ENCODE measurements at regions not wholly inside any gene's neighbourhood (a gene's known extent, or its start where the extent isn't known, plus 50 kb on each side); places are given as distances from the start of the nearest gene placed in this dataset.
"Not testable (repeated sequence)": the region's sequence is repeated elsewhere in the genome, so short reads cannot be mapped to it uniquely, and the experiment has no call there.

- DNase-seq: peak; percentile 95
These were observed 206.2 kb upstream of the MYLIP start for GRCh38 chr6:15922510-15923250.

- no peak for DNase-seq
These were observed 207.6 kb upstream of the MYLIP start for GRCh38 chr6:15921243-15921642.

- DNase-seq: no peak
These were observed 212.3 kb upstream of the MYLIP start for GRCh38 chr6:15916581-15916980.

GRCh38 chr6:15915508-15916178, 213.2 kb upstream of the MYLIP start:
- DNase-seq: no peak

GRCh38 chr6:15914553-15914952, 214.3 kb upstream of the MYLIP start:
- DNase-seq: peak; percentile 16

- DNase-seq: no peak
These were observed 215.3 kb upstream of the MYLIP start for GRCh38 chr6:15913573-15913972.

- DNase-seq: peak; percentile 62
These were observed 216.1 kb upstream of the MYLIP start for GRCh38 chr6:15912505-15913400.

GRCh38 chr6:15911753-15912504, 217.0 kb upstream of the MYLIP start:
- DNase-seq: no peak

- no peak for DNase-seq
These were observed 219.4 kb upstream of the MYLIP start for GRCh38 chr6:15909290-15910070.

- no peak for DNase-seq
These were observed 220.0 kb upstream of the MYLIP start for GRCh38 chr6:15908871-15909270.

GRCh38 chr6:15907914-15908518, 220.9 kb upstream of the MYLIP start:
- no peak for DNase-seq

GRCh38 chr6:15907220-15907913, 221.5 kb upstream of the MYLIP start:
- not testable (repeated sequence) for DNase-seq

- DNase-seq: no peak
These were observed 222.4 kb upstream of the MYLIP start for GRCh38 chr6:15906420-15907016.

GRCh38 chr6:15905488-15906419, 223.1 kb upstream of the MYLIP start:
- DNase-seq: no peak

GRCh38 chr6:15904651-15905376, 224.1 kb upstream of the MYLIP start:
- no peak for DNase-seq

- no peak for DNase-seq
These were observed 227.5 kb upstream of the MYLIP start for GRCh38 chr6:15901141-15902115.

- no peak for DNase-seq
These were observed 230.2 kb upstream of the MYLIP start for GRCh38 chr6:15898693-15899092.
